ENCODE measurements at regions not wholly inside any gene's neighbourhood (a gene's known extent, or its start where the extent isn't known, plus 50 kb on each side); places are given as distances from the start of the nearest gene placed in this dataset.

GRCh38 chr2:142291969-142292368 is 161.2 kb upstream of the LRP1B start:
- DNase-seq (no peak), ATAC-seq (ENCODE audit: insufficient read depth, low FRiP score) (no peak)
- no peaks in the 10 kb centered on the region for H3K36me3 ChIP-seq (ENCODE audit: control insufficient read depth in 4 of 4, insufficient read depth in 4 of 4, low read length in 4 of 4)
- H3K27me3 ChIP-seq (ENCODE audit: control insufficient read depth in 3 of 3, insufficient read depth in 3 of 3, low read length in 2 of 3): no peaks in the 10 kb centered on the region
- H3K4me3 ChIP-seq: no peak overlapping the region
- H3K27ac ChIP-seq (ENCODE audit: low read depth in 1 of 2, low read length in 1 of 2): no peak overlapping the region
- no peaks in the 10 kb centered on the region for H3K4me1 ChIP-seq (ENCODE audit: control insufficient read depth in 5 of 5, insufficient read depth in 5 of 5, low read length in 5 of 5)
- 86 to 90% methylated on average over 2 of the region's 2 CpGs for WGBS, 2 donors
- H3K9me3 ChIP-seq (ENCODE audit: control insufficient read depth in 4 of 4, insufficient read depth in 3 of 4, low read length in 3 of 4): no peaks in the 10 kb centered on the region
- no peak for TF ChIP-seq CTCF (IDR thresholded peaks at IDR 0.05; ENCODE audit: control extremely low read depth, extremely low read depth)
- no peak overlapping the region for H3K9ac ChIP-seq (ENCODE audit: insufficient read depth in 1 of 2, low read length in 2 of 2)

GRCh38 chr2:142290931-142291330 is 160.1 kb upstream of the LRP1B start:
- WGBS, 2 donors: 61 to 75% methylated on average over 3 of the region's 3 CpGs
- ATAC-seq (ENCODE audit: insufficient read depth, low FRiP score) (no peak), DNase-seq (peak in 1 of 3 donors; percentile 24)
- no peak for TF ChIP-seq CTCF (IDR thresholded peaks at IDR 0.05; ENCODE audit: control extremely low read depth, extremely low read depth)
- Histone ChIP-seq H3K9me3 (ENCODE audit: control insufficient read depth in 4 of 4, insufficient read depth in 3 of 4, low read length in 3 of 4) (no peaks in the 10 kb centered on the region), H3K27ac (ENCODE audit: low read depth in 1 of 2, low read length in 1 of 2) (no peak overlapping the region), H3K4me1 (ENCODE audit: control insufficient read depth in 5 of 5, insufficient read depth in 5 of 5, low read length in 5 of 5) (no peaks in the 10 kb centered on the region), H3K9ac (ENCODE audit: insufficient read depth in 1 of 2, low read length in 2 of 2) (no peak overlapping the region), H3K4me3 (no peak overlapping the region), H3K36me3 (ENCODE audit: control insufficient read depth in 4 of 4, insufficient read depth in 4 of 4, low read length in 4 of 4) (no peaks in the 10 kb centered on the region), H3K27me3 (ENCODE audit: control insufficient read depth in 3 of 3, insufficient read depth in 3 of 3, low read length in 2 of 3) (no peaks in the 10 kb centered on the region)

- ATAC-seq (ENCODE audit: insufficient read depth, low FRiP score): no peak
- WGBS, 2 donors: 55 to 63% methylated on average over 7 of the region's 7 CpGs
Observed at GRCh38 chr2:142286618-142287017, 155.8 kb upstream of the LRP1B start.

More at GRCh38 chr2:142286618-142287017, 155.8 kb upstream of the LRP1B start:
- DNase-seq: no peak
- Histone ChIP-seq H3K27ac (ENCODE audit: low read depth in 1 of 2, low read length in 1 of 2) (no peak overlapping the region), H3K9me3 (ENCODE audit: control insufficient read depth in 4 of 4, insufficient read depth in 3 of 4, low read length in 3 of 4) (no peaks in the 10 kb centered on the region), H3K36me3 (ENCODE audit: control insufficient read depth in 4 of 4, insufficient read depth in 4 of 4, low read length in 4 of 4) (no peaks in the 10 kb centered on the region), H3K9ac (ENCODE audit: insufficient read depth in 1 of 2, low read length in 2 of 2) (no peak overlapping the region), H3K4me3 (no peak overlapping the region), H3K4me1 (ENCODE audit: control insufficient read depth in 5 of 5, insufficient read depth in 5 of 5, low read length in 5 of 5) (no peaks in the 10 kb centered on the region), H3K27me3 (ENCODE audit: control insufficient read depth in 3 of 3, insufficient read depth in 3 of 3, low read length in 2 of 3) (no peaks in the 10 kb centered on the region)
- TF ChIP-seq CTCF (IDR thresholded peaks at IDR 0.05; ENCODE audit: control extremely low read depth, extremely low read depth): no peak
